Thymus (tissue), 11 donors: ENCODE measurements at regions not wholly inside any gene's neighbourhood (a gene's known extent, or its start where the extent isn't known, plus 50 kb on each side); places are given as distances from the start of the nearest gene placed in this dataset.
A peak's percentile ranks its signal among the peaks of the same experiment; 100 is the strongest.

Experiments
- DNase-seq, 9 donors: peaks; one replicate each; pipeline ENCODE4 v3.0.0-alpha.2; 2013; ENCODE audit warnings: low spot score in 9 of 9, low read depth in 6 of 9, missing footprints in 1 of 9
- H3K27ac ChIP-seq, 2 donors: one replicate each; pipeline ENCODE4 v1.5.1; 2013; ENCODE audit warnings: control low read depth in 1 of 2, low read depth in 1 of 2, low read length in 1 of 2, mild to moderate bottlenecking in 1 of 2, moderate library complexity in 1 of 2
- H3K27me3 ChIP-seq, 2 donors: one replicate each; pipeline ENCODE4 v1.5.1; 2013; ENCODE audit warnings: low read length in 1 of 2; ENCODE audit not compliant: control insufficient read depth in 2 of 2, insufficient read depth in 1 of 2
- H3K36me3 ChIP-seq, 2 donors: one replicate each; pipeline ENCODE4 v1.5.1; 2013; ENCODE audit warnings: low read length in 1 of 2, mild to moderate bottlenecking in 1 of 2, moderate library complexity in 1 of 2; ENCODE audit not compliant: control insufficient read depth in 2 of 2, insufficient read depth in 2 of 2
- H3K4me1 ChIP-seq, 2 donors: one replicate each; pipeline ENCODE4 v1.5.1; 2013; ENCODE audit warnings: low read length in 2 of 2; ENCODE audit not compliant: control insufficient read depth in 2 of 2, insufficient read depth in 2 of 2
- H3K4me3 ChIP-seq, 2 donors: one replicate each; pipeline ENCODE4 v1.5.1; 2013; ENCODE audit warnings: low read length in 2 of 2, control low read depth in 1 of 2, mild to moderate bottlenecking in 1 of 2
- H3K9me3 ChIP-seq, 2 donors: one replicate each; pipeline ENCODE4 v1.5.1; 2013; ENCODE audit warnings: low read length in 1 of 2, mild to moderate bottlenecking in 1 of 2; ENCODE audit not compliant: control insufficient read depth in 2 of 2, insufficient read depth in 1 of 2
- WGBS: extraction: QIAGEN DNeasy Blood & Tissue Kit; methylation state at CpG from one replicate; pipeline ENCODE4 v1.1.7; 2013; 5-methylcytosine and 5-hydroxymethylcytosine counted together
- donor health status: healthy.

GRCh38 chr1:209404577-209404976, 178.9 kb upstream of the CAMK1G start:
- H3K4me3 ChIP-seq, result no peak overlapping the region
- H3K4me1 ChIP-seq, result no peaks in the 10 kb centered on the region
- 86% methylated on average over 3 of the region's 3 CpGs for WGBS
- no peak for DNase-seq
- H3K27ac ChIP-seq, result peak overlapping the region; percentile 48 to 51
- H3K27me3 ChIP-seq, result peaks cover 0 to 2% of the 10 kb centered on the region in 2 donors
- no peaks in the 10 kb centered on the region for H3K36me3 ChIP-seq
- H3K9me3 ChIP-seq, result no peaks in the 10 kb centered on the region

- peak overlapping the region in 1 of 2 donors; percentile 3 for H3K27ac ChIP-seq
- 68% methylated on average over 5 of the region's 5 CpGs for WGBS
- no peak for DNase-seq
- H3K36me3 ChIP-seq, result no peaks in the 10 kb centered on the region
- peaks cover 0 to 2% of the 10 kb centered on the region in 2 donors for H3K27me3 ChIP-seq
- H3K4me1 ChIP-seq, result no peaks in the 10 kb centered on the region
- H3K4me3 ChIP-seq, result no peak overlapping the region
- no peaks in the 10 kb centered on the region for H3K9me3 ChIP-seq
Measured at GRCh38 chr1:209405183-209405814, 178.2 kb upstream of the CAMK1G start.

GRCh38 chr1:209406168-209406567, 177.3 kb upstream of the CAMK1G start:
- H3K4me1 ChIP-seq, result no peaks in the 10 kb centered on the region
- H3K36me3 ChIP-seq, result no peaks in the 10 kb centered on the region
- H3K27me3 ChIP-seq, result peaks cover 0 to 2% of the 10 kb centered on the region in 2 donors
- H3K27ac ChIP-seq, result no peak overlapping the region
- WGBS, result 78% methylated on average over 3 of the region's 3 CpGs
- no peak for DNase-seq
- no peak overlapping the region for H3K4me3 ChIP-seq
- H3K9me3 ChIP-seq, result no peaks in the 10 kb centered on the region

GRCh38 chr1:209406595-209406994, 176.9 kb upstream of the CAMK1G start:
- Histone ChIP-seq H3K27ac (no peak overlapping the region), H3K4me3 (no peak overlapping the region), H3K4me1 (no peaks in the 10 kb centered on the region), H3K36me3 (no peaks in the 10 kb centered on the region), H3K27me3 (peaks cover 0 to 2% of the 10 kb centered on the region in 2 donors), H3K9me3 (no peaks in the 10 kb centered on the region)
- DNase-seq, result no peak
- WGBS, result 92% methylated on average over 2 of the region's 2 CpGs

- no peak overlapping the region for H3K4me3 ChIP-seq
- no peak overlapping the region for H3K27ac ChIP-seq
- 95% methylated on average over 2 of the region's 2 CpGs for WGBS
- no peak for DNase-seq
- H3K36me3 ChIP-seq, result no peaks in the 10 kb centered on the region
- no peaks in the 10 kb centered on the region for H3K4me1 ChIP-seq
- no peaks in the 10 kb centered on the region for H3K27me3 ChIP-seq
- no peaks in the 10 kb centered on the region for H3K9me3 ChIP-seq
Measured at GRCh38 chr1:209409780-209410179, 173.7 kb upstream of the CAMK1G start.

GRCh38 chr1:209411491-209411929, 172.0 kb upstream of the CAMK1G start:
- peak in 1 of 9 donors; percentile 39 for DNase-seq
- no peaks in the 10 kb centered on the region for H3K27me3 ChIP-seq
- no peak overlapping the region for H3K4me3 ChIP-seq
- peak overlapping the region; percentile 2 to 66 for H3K27ac ChIP-seq
- WGBS, result 59% methylated on average over 3 of the region's 3 CpGs
- no peaks in the 10 kb centered on the region for H3K4me1 ChIP-seq
- H3K36me3 ChIP-seq, result no peaks in the 10 kb centered on the region
- H3K9me3 ChIP-seq, result no peaks in the 10 kb centered on the region

- DNase-seq, result no peak
- no peaks in the 10 kb centered on the region for H3K9me3 ChIP-seq
- no peak overlapping the region for H3K4me3 ChIP-seq
- no peaks in the 10 kb centered on the region for H3K36me3 ChIP-seq
- peaks cover 0 to 3% of the 10 kb centered on the region in 2 donors for H3K4me1 ChIP-seq
- no peaks in the 10 kb centered on the region for H3K27me3 ChIP-seq
- peak overlapping the region; percentile 46 to 69 for H3K27ac ChIP-seq
Measured at GRCh38 chr1:209412036-209412435, 171.5 kb upstream of the CAMK1G start.

GRCh38 chr1:209412566-209412965, 170.9 kb upstream of the CAMK1G start:
- H3K27me3 ChIP-seq, result no peaks in the 10 kb centered on the region
- peak overlapping the region; percentile 46 to 69 for H3K27ac ChIP-seq
- no peak overlapping the region for H3K4me3 ChIP-seq
- no peaks in the 10 kb centered on the region for H3K36me3 ChIP-seq
- no peaks in the 10 kb centered on the region for H3K9me3 ChIP-seq
- H3K4me1 ChIP-seq, result peaks cover 0 to 7% of the 10 kb centered on the region in 2 donors
- DNase-seq, result no peak
- 83% methylated on average over 1 of the region's 1 CpG for WGBS

- H3K9me3 ChIP-seq, result no peaks in the 10 kb centered on the region
- no peak overlapping the region for H3K4me3 ChIP-seq
- H3K36me3 ChIP-seq, result no peaks in the 10 kb centered on the region
- no peaks in the 10 kb centered on the region for H3K27me3 ChIP-seq
- H3K4me1 ChIP-seq, result peaks cover 0 to 11% of the 10 kb centered on the region in 2 donors
- H3K27ac ChIP-seq, result no peak overlapping the region
- WGBS, result 95% methylated on average over 3 of the region's 3 CpGs
- no peak for DNase-seq
Measured at GRCh38 chr1:209413062-209413461, 170.5 kb upstream of the CAMK1G start.
